Panc1 (cell line): ENCODE measurements at regions not wholly inside any gene's neighbourhood (a gene's known extent, or its start where the extent isn't known, plus 50 kb on each side); places are given as distances from the start of the nearest gene placed in this dataset.

Experiments used
- ATAC-seq: fragments of 200-7000 bp; cut with Tn5 transposase; 2 replicates; pipeline ENCODE4 v1.9.1; 2020; ENCODE audit warnings: mild to moderate bottlenecking, moderate library complexity
- BruUV-seq: library from RNA; stranded (reverse); fragments of 400-500 nt; replicated peaks from 2 replicates; lab custom pipeline; 2021; lab: Mats Ljungman, UMichigan
- CTCF ChIA-PET: fragments of 300-600 bp; sonication (Branson Sonifier 250); formaldehyde crosslinking; loops from one replicate; lab custom pipeline; 2022; ENCODE audit warnings: antibody characterized with exemption; lab: Charles Lee
- POLR2A ChIA-PET: fragments of 300-600 bp; sonication (Branson Sonifier 250); formaldehyde crosslinking; loops from one replicate; lab custom pipeline; 2022; ENCODE audit warnings: antibody characterized with exemption; lab: Charles Lee
- DNase-seq: peaks from one replicate; pipeline ENCODE4 v3.0.0-alpha.2; 2010; ENCODE audit warnings: low read depth, low spot score
- H3K27ac ChIP-seq: 2 replicates; pipeline ENCODE4 v1.5.1; 2011; ENCODE audit warnings: mild to moderate bottlenecking, low read length, inconsistent platforms
- H3K27me3 ChIP-seq: fragments of 200-500 bp; sonication (Bioruptor generic); 2 replicates; pipeline ENCODE4 v1.6.0; 2014; ENCODE audit warnings: low read length, inconsistent platforms; ENCODE audit not compliant: control insufficient read depth, insufficient read depth
- H3K36me3 ChIP-seq: fragments of 200-500 bp; sonication (Bioruptor generic); 2 replicates; pipeline ENCODE4 v1.5.1; 2014; ENCODE audit warnings: inconsistent platforms, mild to moderate bottlenecking, low read length, moderate library complexity; ENCODE audit not compliant: control insufficient read depth, insufficient read depth
- H3K4me1 ChIP-seq: 2 replicates; pipeline ENCODE4 v1.5.1; 2011; ENCODE audit warnings: inconsistent platforms, mild to moderate bottlenecking, low read length, moderate library complexity; ENCODE audit not compliant: control insufficient read depth, insufficient read depth
- H3K4me3 ChIP-seq, 2 experiments: 2 replicates each; pipeline ENCODE4 v1.5.1; 2011 to 2012; ENCODE audit warnings: low read depth in 2 of 2, low read length in 2 of 2, mild to moderate bottlenecking in 2 of 2, inconsistent platforms in 1 of 2, moderate library complexity in 1 of 2
- H3K9me3 ChIP-seq: fragments of 200-500 bp; sonication (Bioruptor generic); 2 replicates; pipeline ENCODE4 v1.5.1; 2014; ENCODE audit warnings: low read depth, mild to moderate bottlenecking, inconsistent platforms, low read length, moderate library complexity; ENCODE audit not compliant: control insufficient read depth, insufficient read depth
- CTCF ChIP-seq: fragments of 450-650 bp; IDR thresholded peaks from 2 replicates; pipeline ENCODE4 v1.5.1; 2017; ENCODE audit warnings: mild to moderate bottlenecking
- POLR2AphosphoS5 ChIP-seq: IDR thresholded peaks from 2 replicates; pipeline ENCODE4 v1.6.1; 2012; ENCODE audit warnings: mild to moderate bottlenecking, low read depth, low read length, moderate library complexity
- SIN3A ChIP-seq: IDR thresholded peaks from 2 replicates; pipeline ENCODE4 v1.6.1; 2012; ENCODE audit warnings: low read depth, mild to moderate bottlenecking, low read length, moderate library complexity, borderline replicate concordance; ENCODE audit not compliant: insufficient read depth
- TCF7L2 ChIP-seq: IDR thresholded peaks from 2 replicates; pipeline ENCODE4 v1.6.1; 2011; ENCODE audit warnings: mild to moderate bottlenecking, low read depth, low read length, inconsistent platforms
- in situ Hi-C: cut with HindIII; loops from 2 replicates; pipeline ENCODE4 v1.10.0; 2016; ENCODE audit warnings: low sequenced_read_pairs, low pct_unique_long_range_greater_than_20kb
- intact Hi-C: fragments of 100-400 bp; cut with micrococcal nuclease; formaldehyde crosslinking; loops from one replicate; pipeline ENCODE4 v1.10.0; 2022; ENCODE audit not compliant: unreplicated experiment
- TF ChIP-seq, protein P1 (sequence below), 2 experiments: IDR thresholded peaks; 2 replicates each; pipeline ENCODE4 v1.6.1; 2011 to 2012; ENCODE audit warnings: low read depth in 2 of 2, control low read depth in 1 of 2, low read length in 1 of 2, mild to moderate bottlenecking in 1 of 2, moderate library complexity in 1 of 2; ENCODE audit not compliant: insufficient read depth in 1 of 2

DNA sequence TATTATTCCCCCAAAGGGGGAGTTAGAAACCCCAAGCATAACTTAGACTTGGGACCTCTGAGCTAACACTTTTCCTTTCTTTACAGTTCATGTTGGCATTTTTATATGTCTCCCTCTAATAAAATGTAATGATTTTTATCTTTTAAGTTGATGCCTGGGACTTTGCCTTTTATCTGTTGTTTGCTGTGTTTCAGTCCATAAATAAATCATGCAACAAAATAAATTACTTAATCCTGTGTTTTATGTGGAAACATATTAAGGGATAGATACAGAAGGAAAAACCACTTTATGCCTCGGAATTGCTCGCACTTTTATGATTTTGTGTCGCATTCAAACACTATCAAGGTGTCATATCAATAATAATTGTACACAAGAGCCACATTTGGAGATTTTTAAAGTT is 93.7 kb upstream of the TBC1D5 start:
- DNase-seq (no peak), ATAC-seq (no peak)
- no peaks in the 10 kb centered on the region for H3K4me1 ChIP-seq
- H3K27me3 ChIP-seq: 0 out of 2 replicates have a peak, but pooled peaks cover 2% of the 10 kb centered on the region
- intact Hi-C loops: no loop called here
- ChIA-PET POLR2A (no interaction called here), CTCF (no interaction called here)
- BruUV-seq: no TSS peak
- no peaks in the 10 kb centered on the region for H3K9me3 ChIP-seq
- no peaks in the 10 kb centered on the region for H3K36me3 ChIP-seq
- H3K4me3 ChIP-seq: no peak overlapping the region
- TF ChIP-seq POLR2AphosphoS5 (no peak), TCF7L2 (no peak), SIN3A (no peak), CTCF (no peak)
- TF ChIP-seq, protein P1, sequence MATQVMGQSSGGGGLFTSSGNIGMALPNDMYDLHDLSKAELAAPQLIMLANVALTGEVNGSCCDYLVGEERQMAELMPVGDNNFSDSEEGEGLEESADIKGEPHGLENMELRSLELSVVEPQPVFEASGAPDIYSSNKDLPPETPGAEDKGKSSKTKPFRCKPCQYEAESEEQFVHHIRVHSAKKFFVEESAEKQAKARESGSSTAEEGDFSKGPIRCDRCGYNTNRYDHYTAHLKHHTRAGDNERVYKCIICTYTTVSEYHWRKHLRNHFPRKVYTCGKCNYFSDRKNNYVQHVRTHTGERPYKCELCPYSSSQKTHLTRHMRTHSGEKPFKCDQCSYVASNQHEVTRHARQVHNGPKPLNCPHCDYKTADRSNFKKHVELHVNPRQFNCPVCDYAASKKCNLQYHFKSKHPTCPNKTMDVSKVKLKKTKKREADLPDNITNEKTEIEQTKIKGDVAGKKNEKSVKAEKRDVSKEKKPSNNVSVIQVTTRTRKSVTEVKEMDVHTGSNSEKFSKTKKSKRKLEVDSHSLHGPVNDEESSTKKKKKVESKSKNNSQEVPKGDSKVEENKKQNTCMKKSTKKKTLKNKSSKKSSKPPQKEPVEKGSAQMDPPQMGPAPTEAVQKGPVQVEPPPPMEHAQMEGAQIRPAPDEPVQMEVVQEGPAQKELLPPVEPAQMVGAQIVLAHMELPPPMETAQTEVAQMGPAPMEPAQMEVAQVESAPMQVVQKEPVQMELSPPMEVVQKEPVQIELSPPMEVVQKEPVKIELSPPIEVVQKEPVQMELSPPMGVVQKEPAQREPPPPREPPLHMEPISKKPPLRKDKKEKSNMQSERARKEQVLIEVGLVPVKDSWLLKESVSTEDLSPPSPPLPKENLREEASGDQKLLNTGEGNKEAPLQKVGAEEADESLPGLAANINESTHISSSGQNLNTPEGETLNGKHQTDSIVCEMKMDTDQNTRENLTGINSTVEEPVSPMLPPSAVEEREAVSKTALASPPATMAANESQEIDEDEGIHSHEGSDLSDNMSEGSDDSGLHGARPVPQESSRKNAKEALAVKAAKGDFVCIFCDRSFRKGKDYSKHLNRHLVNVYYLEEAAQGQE (IDR thresholded peaks at IDR 0.05; ENCODE audit: insufficient read depth in 1 of 2, low read depth in 2 of 2, low read length in 1 of 2): no peak
- in situ Hi-C loops: no loop called here
- no peak overlapping the region for H3K27ac ChIP-seq

GRCh38 chr3:17833786-17834559 is 91.5 kb upstream of the TBC1D5 start:
- Histone ChIP-seq H3K36me3 (no peaks in the 10 kb centered on the region), H3K4me1 (no peaks in the 10 kb centered on the region), H3K9me3 (no peaks in the 10 kb centered on the region), H3K4me3 (no peak overlapping the region), H3K27me3 (0 out of 2 replicates have a peak, but pooled peaks cover 2% of the 10 kb centered on the region), H3K27ac (no peak overlapping the region)
- in situ Hi-C loops (no loop called here), intact Hi-C loops (no loop called here)
- ChIA-PET POLR2A (no interaction called here), CTCF (no interaction called here)
- TF ChIP-seq POLR2AphosphoS5 (no peak), SIN3A (no peak), CTCF (no peak), TCF7L2 (no peak)
- TF ChIP-seq, protein P1 (IDR thresholded peaks at IDR 0.05; ENCODE audit: insufficient read depth in 1 of 2, low read depth in 2 of 2, low read length in 1 of 2): no peak
- ATAC-seq (no peak), DNase-seq (no peak)
- BruUV-seq: no TSS peak
